Hepatic stellate cell (primary cell): ENCODE measurements at regions not wholly inside any gene's neighbourhood (a gene's known extent, or its start where the extent isn't known, plus 50 kb on each side); places are given as distances from the start of the nearest gene placed in this dataset.
A peak's percentile ranks its signal among the peaks of the same experiment; 100 is the strongest.

ENCODE experiments used
- DNase-seq: peaks from one replicate; pipeline ENCODE4 v3.0.0; 2011; ENCODE audit warnings: low spot score

DNA sequence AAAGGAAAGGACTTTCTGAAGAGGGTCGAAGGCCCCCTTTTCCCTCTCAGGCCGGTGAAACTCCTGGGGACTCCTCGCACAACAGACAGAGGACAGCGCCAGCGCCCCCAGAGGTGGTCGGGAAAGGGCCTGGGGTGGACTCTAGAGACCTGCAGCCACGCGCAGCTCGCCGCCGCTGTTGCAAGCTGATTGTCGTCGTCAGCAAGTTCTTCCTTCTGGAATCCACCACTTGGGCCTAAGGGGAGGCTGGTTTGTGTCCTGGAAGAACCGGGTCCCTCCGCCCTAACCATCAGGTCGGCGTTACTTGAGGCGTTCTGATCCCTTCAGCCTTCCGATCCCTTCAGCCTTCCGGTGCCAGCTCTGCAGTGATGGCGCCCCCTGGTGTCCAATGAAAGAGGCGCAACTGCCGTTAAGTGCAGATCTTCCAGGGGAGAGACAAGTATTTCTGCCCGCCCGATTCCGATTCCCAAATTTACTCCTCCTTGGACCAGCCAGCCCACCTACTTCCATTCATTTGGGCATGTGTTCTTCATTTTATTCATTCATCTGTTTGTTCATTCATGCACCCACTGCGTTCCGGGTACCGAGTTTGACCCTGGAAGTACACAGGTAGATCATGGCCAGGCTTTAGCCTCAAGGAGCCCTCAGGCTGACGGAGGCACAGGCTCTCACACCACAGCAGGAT is 77.2 kb upstream of the SLC6A11 start:
- peak; percentile 49 for DNase-seq

DNA sequence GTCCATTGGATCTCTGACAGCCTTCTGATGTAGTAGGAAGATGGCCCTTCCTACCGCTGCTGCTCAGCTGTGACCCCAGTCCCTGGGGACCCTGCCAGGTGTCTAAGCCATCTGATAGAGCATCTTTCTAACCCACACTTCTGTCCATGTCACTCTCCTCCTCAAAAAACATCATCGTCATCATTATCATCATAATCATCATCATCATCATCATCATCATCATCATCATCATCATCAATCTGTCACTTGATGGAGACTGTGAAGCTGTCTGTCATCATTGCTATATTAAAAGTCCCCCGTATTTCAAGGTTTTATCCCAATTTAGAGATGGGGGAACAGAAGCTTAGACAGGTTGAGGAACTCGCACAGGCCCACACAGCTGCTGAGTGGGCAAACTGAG is 75.1 kb upstream of the SLC6A11 start:
- DNase-seq = no peak

DNA sequence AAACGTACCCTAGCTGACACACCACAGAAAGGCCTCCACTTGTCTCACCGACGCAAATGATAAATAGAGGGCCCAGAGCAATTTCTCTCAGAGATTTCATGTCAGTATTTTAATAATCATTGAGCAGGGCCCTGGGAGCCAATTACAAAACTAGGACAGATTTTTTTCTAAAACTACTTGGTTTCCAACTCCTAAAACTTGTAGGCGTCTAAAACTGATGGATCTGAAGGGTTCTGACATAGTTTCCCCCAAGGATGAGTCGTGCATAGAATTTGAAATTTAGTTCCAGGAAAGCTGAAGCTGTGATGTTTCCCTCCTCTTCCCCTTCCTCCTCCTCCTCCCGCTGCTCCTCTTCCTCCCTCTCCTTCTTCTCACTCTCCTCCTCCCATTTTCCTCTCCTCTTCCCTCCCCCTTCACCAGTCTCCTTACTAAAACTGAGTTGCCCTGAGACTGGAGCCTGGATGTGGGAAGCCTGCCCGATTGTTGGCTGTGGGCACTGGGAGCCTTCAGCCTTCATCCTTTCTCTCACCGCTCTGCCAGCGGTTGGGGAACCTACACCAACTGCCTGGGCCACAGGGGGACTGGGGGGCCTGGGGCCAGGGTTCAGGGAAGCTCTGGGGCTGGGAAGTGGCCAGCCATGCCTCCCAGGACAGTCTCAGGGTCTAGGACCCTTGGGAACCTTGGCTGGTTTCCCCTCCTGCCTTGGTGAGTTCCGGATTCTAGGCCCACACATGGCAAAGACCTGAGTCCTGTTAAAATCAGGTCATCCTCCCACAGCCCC is 73.9 kb upstream of the SLC6A11 start:
- DNase-seq = no peak

DNA sequence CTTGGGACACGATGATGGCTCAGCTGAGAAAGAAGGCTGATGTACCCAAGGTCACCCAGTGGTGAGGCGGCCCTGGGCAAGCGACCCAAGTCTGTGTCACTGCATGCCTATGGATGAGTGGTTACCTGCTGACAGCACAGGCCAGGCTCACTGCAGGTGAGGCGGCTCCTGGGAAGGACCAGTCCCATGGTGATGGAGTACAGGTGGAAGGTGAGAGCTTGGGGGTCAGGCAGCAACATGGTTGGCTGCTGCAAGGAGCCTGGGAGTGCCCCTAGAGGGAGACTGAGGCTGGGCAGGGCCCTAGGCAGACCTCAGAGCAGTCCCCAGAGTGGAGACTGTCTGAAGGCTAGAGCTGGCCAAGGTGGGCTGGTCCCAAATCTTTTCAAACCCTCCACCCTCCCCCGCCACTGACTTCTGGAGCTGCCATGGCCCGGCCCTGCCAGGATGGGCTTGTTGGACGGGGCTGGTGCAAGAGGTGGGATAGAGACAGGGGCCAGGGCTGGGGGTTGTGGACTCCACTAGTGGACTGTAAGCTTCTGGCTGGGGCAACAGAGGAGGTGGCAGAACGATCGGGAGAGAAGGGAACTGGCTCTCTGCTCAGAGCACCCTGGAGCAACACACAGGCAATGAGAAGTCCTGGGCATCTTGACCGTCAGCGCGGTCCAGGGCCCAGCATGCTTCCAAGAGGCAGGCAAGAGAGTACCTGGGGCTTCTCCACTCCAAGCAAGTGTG is 72.5 kb upstream of the SLC6A11 start:
- no peak for DNase-seq

DNA sequence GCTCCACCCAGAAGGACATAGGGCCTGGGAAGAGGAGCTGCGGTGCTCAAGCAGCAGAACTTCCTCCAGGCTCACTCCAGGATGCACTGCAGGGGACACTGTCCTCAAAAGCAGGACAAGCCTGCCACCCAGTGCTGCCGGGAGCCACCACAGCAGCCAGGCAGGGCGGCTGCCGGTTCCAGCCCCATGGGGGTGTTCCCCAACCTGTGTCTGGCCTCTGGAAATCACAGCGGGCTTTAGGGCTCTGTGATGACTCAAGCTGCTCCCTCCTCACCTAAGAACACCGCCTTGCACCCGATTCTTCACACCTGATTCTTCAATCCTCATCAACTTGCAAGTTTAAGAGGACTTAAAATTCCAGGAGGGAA is 71.9 kb upstream of the SLC6A11 start:
- DNase-seq = no peak

DNA sequence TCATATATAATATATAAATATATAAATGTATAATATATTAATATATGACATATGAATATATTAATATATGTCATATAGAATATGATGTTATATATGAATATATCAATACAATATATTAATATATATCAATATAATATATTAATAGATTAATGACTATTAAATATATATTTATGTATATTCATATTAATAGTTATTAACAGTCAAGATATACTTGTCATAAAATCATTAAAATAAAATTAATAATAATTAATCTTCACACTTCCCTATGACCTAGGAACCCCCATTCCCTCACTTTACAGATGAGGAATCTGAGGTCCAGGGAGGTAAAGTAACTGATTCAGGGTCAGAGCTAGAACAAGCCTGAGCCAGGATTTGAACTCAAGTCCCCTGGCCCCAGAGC is 70.6 kb upstream of the SLC6A11 start:
- no peak for DNase-seq

DNA sequence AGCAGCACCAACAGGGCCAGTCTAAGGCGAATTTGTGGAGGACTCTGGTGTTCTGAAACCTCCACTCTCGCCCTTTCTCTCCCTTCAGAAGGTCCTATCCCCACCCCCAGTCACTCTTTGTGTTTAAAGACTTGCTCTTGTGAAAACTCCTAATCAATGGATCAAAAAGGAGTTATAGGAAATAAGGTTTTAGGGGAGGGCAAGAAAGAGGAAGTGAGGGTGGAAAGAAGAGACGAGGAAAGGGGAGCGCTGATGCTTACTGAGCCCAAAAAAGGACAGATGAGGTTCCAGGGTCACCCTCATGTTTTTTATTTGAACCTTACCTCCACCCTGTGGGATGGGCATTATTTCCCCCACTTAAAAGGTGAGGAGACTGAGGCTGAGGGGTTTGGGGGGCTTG is 70.0 kb upstream of the SLC6A11 start:
- no peak for DNase-seq

DNA sequence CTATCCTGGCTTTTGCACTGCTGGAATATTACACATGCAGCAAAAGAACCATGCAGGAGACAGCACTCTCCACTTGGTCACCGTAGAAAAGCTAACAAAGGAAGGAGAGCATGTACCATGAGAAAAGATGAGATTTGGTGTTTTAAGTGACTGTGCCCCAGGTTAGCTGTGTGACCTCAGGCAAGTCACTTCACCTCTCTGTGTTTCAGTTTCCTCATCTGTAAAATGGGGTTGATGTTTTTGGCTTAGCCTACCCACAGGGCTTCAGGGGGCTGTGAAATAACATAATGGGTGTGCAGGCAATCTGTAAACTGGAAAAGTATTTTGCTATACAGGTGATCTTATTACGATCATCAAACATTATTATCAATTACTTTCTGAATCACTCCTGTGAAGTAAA is 69.3 kb upstream of the SLC6A11 start:
- no peak for DNase-seq

DNA sequence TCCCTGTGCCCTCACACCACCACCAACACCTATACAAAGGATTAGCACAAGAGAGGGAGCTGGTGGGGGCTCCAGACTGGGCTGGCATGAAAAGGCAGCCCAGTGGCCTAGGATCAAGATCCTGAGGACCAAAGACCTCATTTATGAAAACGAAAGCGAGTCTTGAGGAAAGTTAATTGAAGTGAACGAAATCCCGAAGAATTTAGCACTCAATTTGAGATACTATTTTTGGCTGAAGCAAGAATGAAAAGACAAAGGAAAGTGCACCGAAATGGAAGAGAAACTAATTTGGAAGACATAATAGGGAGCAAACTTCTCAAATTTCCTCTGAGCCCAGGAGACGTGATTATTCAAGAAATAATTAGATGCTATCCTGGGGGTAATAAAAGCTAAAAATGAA is 68.7 kb upstream of the SLC6A11 start:
- DNase-seq = no peak

DNA sequence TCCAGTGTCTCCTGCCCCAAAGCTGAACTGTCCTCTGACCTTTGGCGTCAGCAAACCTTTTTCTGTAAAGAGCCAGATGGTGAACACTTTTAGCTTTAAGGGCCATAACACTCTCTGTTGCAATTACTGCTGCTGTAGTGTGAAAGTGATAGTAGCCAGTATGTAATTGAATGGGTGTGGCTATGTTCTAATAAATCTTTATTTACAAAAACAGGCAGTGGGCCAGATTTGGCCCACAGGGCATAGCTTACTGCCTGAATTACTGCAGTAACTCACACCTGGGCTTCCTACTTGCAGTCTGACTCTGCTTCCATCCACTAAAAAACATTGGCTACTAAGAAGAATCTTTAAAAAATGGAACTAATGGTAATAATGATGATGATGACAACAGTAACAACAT is 68.0 kb upstream of the SLC6A11 start:
- no peak for DNase-seq

DNA sequence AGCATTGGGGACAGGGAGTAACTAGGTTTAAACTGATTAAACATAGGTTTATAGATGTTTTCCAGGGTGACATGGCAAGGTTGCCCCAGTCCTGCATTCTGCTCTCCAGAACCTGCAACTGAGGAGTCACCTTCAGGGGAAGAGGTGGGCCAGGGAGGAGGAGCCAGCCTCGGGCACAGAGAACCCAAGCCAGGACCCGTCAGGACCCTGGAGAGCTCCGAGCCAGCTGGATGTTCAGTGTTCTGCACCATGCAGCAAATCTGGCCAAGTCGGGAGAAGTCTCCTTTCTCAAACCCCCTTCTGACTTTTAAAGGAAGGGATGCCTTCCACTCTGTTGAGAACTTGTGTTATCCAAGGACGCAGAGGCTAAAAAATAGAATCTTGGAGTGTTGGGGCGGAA is 62.1 kb upstream of the SLC6A11 start:
- DNase-seq = peak; percentile 29

DNA sequence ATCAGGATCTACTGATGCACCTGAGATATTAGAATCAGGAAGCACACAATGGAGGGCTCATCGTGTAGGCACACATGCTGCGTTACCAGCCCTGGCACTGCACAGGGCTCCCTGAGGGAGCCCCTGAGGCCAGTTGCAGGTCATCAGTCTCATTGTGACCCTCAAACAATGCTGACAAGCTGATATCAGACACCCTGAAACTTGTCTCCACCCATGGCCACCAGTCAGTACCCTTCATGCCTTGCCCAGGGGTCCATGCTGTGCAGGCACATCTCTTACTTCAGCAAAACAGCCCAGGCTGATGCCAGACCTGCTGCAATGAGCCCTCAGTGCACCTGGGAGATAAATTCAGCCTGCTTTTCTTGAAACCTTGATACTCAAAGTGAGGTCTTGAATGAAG is 59.5 kb upstream of the SLC6A11 start:
- DNase-seq = no peak

DNA sequence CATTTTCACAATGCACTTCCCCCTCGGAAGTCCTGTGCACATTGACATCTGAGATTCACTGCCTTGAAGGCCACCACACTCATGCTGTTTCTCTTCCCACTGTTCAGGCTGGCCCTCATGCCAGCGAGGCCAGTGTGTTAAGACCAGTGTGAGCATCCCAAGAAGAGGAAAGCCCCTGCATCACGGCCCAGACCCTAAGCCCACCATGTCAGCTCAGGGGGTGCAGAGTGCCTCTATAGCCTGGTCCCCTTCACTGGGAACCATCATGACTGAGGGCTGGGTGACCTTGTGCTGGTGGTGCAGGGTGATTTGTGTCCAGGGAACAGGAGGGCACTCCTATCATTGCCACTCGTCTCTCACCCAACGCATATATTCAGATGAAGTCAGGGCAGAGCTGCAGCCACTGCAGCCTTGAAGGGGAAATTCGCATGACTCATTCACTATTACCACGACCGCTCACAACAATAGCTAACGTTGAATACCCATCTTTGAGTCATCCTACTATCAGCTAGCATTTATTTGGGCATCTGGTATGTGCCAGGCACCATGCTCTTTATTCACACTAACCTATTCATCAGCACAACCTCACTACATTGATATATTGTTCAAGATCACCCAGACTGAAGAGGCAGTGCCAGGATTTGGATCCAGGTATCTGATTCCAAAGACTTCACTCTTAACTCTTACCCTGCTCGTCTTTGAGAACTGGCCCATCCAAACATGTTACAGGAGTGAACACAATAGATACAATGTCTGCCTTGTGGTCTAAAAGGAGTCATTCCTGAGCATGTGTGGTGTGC is 58.8 kb upstream of the SLC6A11 start:
- DNase-seq = no peak

DNA sequence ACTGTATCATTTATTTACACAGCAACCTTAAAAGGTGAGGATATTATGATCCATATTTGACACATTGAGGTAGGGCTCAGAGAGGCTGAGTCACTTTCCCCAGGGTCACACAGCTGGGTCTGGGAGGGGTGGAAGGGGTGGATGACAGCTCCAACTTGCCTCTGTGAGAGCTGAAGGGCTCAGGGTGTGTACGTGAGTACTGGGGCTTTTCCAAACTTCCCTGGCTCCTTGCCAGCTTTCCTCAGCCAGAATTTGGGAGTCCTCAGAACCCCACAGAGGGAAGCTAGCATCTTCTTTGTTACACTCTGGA is 58.3 kb upstream of the SLC6A11 start:
- DNase-seq = no peak

DNA sequence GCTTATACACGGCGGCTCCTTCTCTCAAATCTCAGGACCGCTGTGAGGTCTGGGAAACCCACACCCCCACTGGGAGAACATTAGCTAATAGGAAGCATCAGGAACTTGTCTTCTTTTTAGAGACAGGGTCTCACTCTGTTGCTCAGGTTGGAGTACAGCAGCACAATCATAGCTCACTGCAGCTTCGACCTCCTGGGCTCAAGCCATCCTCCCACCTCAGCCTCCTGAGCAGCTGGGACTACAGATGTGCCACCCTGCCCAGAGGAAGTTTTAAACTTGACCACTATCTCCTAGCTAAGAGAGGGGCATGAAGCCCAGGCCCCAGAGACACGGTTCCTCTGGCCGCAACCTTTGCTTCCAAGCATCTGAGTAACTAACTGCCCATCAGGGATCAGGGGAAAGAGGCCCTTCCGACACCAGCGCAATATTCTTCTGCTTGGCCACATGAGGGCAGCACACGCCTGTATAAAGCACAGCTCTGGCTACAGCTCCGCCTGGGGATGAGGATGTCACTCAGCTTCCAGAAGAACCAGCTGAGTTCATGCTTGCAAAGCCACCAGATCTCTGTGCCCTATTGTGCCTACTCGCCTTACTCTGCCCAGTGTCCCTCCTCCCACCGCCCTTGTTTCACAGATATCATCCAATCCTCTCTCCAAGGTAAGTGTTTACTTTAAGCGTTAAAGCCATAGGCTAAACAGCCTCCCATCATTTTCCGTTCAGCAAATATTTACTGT is 57.6 kb upstream of the SLC6A11 start:
- peak; percentile 79 for DNase-seq

DNA sequence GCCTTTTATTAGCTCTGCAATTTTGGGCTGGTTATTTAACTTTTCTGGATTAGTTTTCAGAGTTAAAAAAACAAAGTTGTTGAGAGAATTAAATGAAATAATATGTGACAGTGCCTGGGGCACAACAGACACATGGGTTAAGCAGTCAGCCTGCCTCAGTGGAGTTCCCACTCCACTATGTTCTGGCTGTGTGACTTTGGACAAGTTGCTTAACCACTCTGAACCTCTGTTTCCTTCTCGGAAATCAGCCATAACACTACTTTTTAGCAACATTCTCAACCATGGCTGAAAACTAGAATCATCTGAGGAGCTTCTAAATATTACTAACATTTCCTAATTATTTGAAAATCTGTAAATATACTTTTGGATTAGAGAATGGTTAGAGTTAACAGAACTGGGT is 56.5 kb upstream of the SLC6A11 start:
- DNase-seq = no peak

DNA sequence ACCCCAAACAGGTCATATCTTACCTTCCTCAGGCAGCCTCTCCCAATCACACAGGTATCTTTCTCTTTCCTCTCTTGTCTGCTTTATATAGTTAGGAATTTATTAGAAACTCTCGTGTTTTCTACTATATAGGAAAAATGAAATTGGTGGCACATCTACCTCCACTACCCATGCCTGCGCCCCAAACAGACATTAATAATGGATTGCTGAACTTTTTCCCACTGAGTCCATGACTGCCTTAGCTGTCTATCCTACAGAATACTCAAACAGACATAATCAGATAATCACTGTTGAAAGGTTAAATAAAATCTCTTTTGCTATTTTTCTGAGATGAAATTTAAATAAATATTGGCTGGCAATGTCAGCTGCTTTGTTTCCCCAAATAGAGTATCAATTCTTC is 55.8 kb upstream of the SLC6A11 start:
- no peak for DNase-seq

DNA sequence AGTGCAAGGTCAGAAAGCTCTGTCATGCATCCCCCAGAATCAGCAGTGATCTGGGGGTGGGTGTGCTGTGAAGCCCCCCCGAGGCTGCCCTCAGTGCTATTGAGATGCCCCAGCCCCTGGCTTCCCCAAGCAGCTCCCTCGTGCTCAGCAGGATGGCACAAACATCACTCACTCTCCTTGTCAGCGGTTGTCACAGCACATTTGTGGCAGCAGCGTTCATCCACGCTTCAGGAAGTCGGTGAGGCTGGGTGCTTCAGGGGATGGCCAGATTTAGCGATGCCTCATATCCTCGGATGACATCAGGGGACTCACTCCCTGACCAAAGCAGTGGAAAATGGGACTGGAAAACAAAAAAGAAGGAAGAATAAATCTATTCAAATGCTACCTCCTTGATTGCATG is 54.4 kb upstream of the SLC6A11 start:
- no peak for DNase-seq

DNA sequence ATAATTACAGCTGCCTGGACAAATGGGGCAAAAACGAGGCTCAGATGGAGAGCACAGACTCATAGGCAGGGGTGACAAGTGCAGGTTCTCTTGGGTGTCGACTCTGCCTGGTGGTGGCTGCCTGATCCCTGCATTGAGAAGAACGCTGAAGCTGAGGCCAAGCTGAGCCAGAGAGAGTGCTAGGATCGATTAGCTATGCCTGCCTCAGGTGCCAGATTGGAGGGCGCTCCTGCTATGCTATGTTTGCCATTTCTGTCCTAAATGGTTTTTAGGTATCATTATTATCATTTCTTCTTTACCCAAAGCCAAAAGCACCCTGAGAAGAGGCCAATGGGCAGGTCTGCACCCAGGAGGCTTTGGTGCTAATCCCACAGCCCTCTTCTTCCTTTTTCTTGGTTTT is 53.9 kb upstream of the SLC6A11 start:
- no peak for DNase-seq

DNA sequence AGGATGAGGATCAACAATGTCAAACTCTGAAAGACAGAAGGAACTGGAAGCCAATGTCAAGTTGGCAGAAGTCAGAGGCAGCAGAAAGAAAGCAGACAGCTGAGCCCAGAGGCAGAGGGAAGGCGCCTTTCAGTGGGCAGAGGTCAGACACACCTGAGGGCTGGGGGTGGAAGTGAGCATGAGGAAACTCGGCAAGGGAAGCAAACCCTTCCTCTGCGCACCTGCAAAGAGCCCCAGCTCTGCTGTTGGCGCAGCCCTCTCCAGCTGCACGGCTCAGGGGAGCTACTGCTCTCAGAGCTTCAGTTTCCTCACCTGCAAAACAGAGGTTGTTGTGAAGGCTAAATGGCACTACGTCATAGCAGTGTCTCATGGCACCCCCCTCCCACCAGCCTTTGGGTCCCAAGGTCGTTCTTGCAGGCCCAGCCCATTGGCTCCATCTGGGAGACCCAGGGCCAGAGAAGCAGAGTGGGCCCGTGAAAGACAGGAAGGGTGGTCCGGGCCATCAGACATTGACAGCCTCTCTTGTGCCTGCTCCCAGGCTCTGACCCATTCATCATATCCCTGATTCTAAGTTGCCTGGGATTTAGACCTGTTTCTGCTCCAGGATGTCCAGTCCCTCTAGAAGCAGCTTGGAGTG is 53.3 kb upstream of the SLC6A11 start:
- no peak for DNase-seq

DNA sequence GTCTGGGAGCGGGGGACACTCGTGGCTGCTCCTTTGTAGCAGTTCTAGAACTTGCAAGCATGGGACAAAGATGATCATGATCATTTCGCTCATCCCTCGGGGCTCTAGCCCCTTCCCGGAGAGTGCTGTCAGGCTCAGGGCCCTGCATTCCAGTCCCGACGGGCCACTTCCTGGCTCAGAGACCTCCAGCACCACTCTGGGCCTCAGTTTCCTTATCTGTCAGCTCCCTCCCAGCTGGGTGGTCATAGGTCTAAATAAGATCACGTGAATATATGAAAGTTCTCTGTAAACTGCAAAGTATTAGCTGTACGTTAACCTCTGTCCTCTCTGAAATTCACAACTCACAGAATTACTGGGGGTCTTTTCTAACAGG is 52.8 kb upstream of the SLC6A11 start:
- no peak for DNase-seq

DNA sequence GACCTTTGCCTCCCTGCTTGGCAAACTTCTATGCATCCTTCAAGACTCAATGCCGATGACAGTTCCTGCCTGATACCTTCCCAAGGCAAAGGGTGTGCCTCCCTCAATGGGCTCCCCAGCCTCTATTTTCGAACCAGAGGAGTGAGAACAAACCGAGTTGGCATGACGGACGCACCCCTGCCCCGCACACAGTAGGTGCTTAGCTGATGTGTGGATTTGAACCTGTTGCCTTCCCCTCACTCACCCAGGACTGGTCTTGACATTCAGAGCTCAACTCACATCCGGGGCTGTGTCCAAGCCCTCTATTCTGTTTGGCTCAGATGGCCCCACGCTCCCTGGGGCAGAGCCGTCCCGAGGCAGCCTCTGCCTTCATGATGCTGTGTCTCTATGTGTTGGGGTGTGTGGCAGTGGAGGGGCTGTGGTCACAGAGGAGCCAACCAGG is 52.2 kb upstream of the SLC6A11 start:
- no peak for DNase-seq
